Ovary (tissue), 7 donors: ENCODE measurements at regions not wholly inside any gene's neighbourhood (a gene's known extent, or its start where the extent isn't known, plus 50 kb on each side); places are given as distances from the start of the nearest gene placed in this dataset.

Experiments used
- DNase-seq, 5 donors: peaks; one replicate each; pipeline ENCODE4 v3.0.0-alpha.2; 2019 to 2020
- H3K27ac ChIP-seq, 2 donors: fragments of 200-600 bp; one replicate each; pipeline versions ENCODE4 v1.5.1 to v1.8.0; 2019 to 2022
- H3K27me3 ChIP-seq: fragments of 200-600 bp; one replicate; pipeline ENCODE4 v1.8.0; 2022
- H3K36me3 ChIP-seq: fragments of 200-600 bp; sonication (generic); one replicate; pipeline ENCODE4 v1.5.1; 2019
- H3K4me1 ChIP-seq: one replicate; pipeline ENCODE4 v1.8.1; 2013; ENCODE audit warnings: mild to moderate bottlenecking, moderate library complexity; ENCODE audit not compliant: insufficient read depth
- H3K4me3 ChIP-seq: fragments of 200-600 bp; sonication (generic); one replicate; pipeline ENCODE4 v1.5.1; 2017
- H3K9me3 ChIP-seq, 2 donors: fragments of 200-600 bp in 1 of 2; sonication (generic) in 1 of 2; one replicate each; pipeline versions ENCODE4 v1.5.1 to v1.8.1; 2013 to 2019; ENCODE audit warnings: mild to moderate bottlenecking in 1 of 2, moderate library complexity in 1 of 2
- EP300 ChIP-seq: sonication (generic); formaldehyde crosslinking; IDR thresholded peaks from one replicate; pipeline ENCODE4 v1.6.1; 2017; ENCODE audit warnings: antibody characterized with exemption
- POLR2A ChIP-seq: fragments of 450-650 bp; IDR thresholded peaks from one replicate; pipeline ENCODE4 v1.6.1; 2017; ENCODE audit warnings: antibody characterized with exemption, mild to moderate bottlenecking, moderate library complexity
- WGBS, 3 donors: extraction: QIAGEN DNeasy Blood & Tissue Kit in 1 of 3; methylation state at CpG; one replicate each; pipeline versions ENCODE4 v1.1.5 to v1.1.7; 2013 to 2017; 5-methylcytosine and 5-hydroxymethylcytosine counted together
- intact Hi-C, 4 donors: fragments of 100-400 bp; cut with DNase I; formaldehyde crosslinking; loops; one replicate each; pipeline versions ENCODE4 v1.11.0 to v1.15.1; 2022 to 2023
- TF ChIP-seq, protein P1 (sequence below), 3 donors: fragments of 450-650 bp in 2 of 3; fragments of 200-600 bp in 1 of 3; IDR thresholded peaks; one replicate each; pipeline versions ENCODE4 v1.5.1 to v1.8.0; 2016 to 2022; ENCODE audit warnings: antibody characterized with exemption in 3 of 3, mild to moderate bottlenecking in 1 of 3
- donor health status: DM: no; HTN: no; CAD: no; lungs with moderate emphysema.
- donor health status: DM: no; HTN: no; CAD: no.
- donor health status: Bipolar disorder and iron deficiency.
- donor health status: DM: no; HTN: no; CAD: no.
- donor health status: DM: yes; HTN: yes; CAD: no.

DNA sequence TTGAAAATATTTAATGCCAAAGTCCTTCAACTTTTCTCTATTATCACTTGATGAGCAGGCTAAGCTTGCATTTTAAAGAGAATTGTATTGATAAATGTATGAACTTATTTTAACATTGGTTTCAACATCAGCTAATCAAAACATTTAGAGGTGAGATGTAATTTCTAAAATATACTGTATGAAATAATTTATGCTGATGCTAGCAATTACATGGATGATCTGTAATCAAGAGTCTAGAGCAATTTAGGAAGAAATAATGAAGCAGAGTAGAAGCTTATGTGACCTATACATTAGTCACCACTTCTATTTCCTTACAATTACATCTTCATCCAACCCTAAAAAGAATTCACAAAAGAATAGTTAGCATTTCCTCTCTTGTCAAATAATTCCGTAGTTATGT, 226.8 kb downstream of the KLHL4 start:
- WGBS, 3 donors, result 56 to 77% (median 74%) methylated on average over 1 of the region's 1 CpG
- no peaks in the 10 kb centered on the region for H3K9me3 ChIP-seq

DNA sequence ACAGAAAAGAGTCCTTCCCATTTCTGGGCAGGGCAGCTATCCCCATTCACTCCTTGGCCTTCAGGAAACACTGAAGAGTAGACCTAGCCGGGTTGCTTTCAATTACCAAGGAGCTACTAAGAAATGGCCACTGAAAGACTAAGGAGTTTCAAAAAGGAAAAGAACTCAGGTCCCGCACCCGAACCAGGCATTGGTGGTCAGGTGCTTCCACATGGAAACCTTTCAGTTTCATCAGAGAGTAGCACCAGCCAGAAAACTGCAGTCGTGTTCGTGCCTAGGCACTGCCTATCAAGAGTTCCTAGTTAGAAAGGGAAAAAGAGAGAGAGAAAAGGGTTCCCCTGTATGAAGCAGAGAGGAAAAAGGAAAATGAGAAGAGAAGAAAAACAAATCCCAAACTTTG, 237.9 kb downstream of the KLHL4 start:
- H3K4me1 ChIP-seq, result no peaks in the 10 kb centered on the region
- H3K27me3 ChIP-seq, result no peaks in the 10 kb centered on the region
- 74 to 82% (median 78%) methylated on average over 5 of the region's 5 CpGs for WGBS, 3 donors
- no peak overlapping the region for H3K4me3 ChIP-seq
- no peaks in the 10 kb centered on the region for H3K9me3 ChIP-seq
- no peak for DNase-seq
- no peaks in the 10 kb centered on the region for H3K36me3 ChIP-seq
- no peak overlapping the region for H3K27ac ChIP-seq
- no peak for TF ChIP-seq POLR2A
- TF ChIP-seq, protein P1, sequence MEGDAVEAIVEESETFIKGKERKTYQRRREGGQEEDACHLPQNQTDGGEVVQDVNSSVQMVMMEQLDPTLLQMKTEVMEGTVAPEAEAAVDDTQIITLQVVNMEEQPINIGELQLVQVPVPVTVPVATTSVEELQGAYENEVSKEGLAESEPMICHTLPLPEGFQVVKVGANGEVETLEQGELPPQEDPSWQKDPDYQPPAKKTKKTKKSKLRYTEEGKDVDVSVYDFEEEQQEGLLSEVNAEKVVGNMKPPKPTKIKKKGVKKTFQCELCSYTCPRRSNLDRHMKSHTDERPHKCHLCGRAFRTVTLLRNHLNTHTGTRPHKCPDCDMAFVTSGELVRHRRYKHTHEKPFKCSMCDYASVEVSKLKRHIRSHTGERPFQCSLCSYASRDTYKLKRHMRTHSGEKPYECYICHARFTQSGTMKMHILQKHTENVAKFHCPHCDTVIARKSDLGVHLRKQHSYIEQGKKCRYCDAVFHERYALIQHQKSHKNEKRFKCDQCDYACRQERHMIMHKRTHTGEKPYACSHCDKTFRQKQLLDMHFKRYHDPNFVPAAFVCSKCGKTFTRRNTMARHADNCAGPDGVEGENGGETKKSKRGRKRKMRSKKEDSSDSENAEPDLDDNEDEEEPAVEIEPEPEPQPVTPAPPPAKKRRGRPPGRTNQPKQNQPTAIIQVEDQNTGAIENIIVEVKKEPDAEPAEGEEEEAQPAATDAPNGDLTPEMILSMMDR (IDR thresholded peaks at IDR 0.05), result no peak
- no peak for TF ChIP-seq EP300
- intact Hi-C loops, result no loop called here

More for the DNA sequence above, 226.8 kb downstream of the KLHL4 start:
- Histone ChIP-seq H3K4me1 (no peaks in the 10 kb centered on the region), H3K27me3 (no peaks in the 10 kb centered on the region), H3K36me3 (no peaks in the 10 kb centered on the region), H3K4me3 (no peak overlapping the region), H3K27ac (no peak overlapping the region)
- intact Hi-C loops, result no loop called here
- TF ChIP-seq POLR2A, result no peak
- TF ChIP-seq, protein P1 (IDR thresholded peaks at IDR 0.05), result no peak
- TF ChIP-seq EP300, result no peak
- DNase-seq, result no peak

DNA sequence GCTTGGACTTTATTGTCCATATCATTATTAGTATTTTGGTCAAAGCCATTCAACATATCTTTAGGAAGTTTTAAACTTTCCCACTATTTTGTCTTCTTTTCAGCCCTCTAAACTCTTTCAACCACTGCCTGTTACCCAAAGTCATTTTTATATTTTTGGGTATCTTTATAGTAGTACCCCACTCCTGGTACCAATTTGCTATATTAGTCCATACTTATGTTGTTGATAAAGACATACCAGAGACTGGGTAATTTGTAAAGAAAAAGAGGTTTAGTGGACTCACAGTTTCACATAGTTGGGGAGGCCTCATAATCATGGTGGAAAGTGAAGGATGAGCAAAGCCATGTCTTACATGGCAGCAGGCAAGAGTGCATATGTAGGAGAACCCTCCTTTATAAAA, 271.4 kb downstream of the KLHL4 start:
- Histone ChIP-seq H3K9me3 (no peaks in the 10 kb centered on the region), H3K4me1 (no peaks in the 10 kb centered on the region), H3K27ac (no peak overlapping the region), H3K36me3 (no peaks in the 10 kb centered on the region), H3K27me3 (no peaks in the 10 kb centered on the region), H3K4me3 (no peak overlapping the region)
- no peak for TF ChIP-seq EP300
- TF ChIP-seq, protein P1 (IDR thresholded peaks at IDR 0.05), result no peak
- no peak for TF ChIP-seq POLR2A
- intact Hi-C loops, result loop anchor here in 1 of 4 donors (10.0 kb wide), 1 partner anchor 796 kb away; no protein-coding TSS in a partner anchor
- no peak for DNase-seq

DNA sequence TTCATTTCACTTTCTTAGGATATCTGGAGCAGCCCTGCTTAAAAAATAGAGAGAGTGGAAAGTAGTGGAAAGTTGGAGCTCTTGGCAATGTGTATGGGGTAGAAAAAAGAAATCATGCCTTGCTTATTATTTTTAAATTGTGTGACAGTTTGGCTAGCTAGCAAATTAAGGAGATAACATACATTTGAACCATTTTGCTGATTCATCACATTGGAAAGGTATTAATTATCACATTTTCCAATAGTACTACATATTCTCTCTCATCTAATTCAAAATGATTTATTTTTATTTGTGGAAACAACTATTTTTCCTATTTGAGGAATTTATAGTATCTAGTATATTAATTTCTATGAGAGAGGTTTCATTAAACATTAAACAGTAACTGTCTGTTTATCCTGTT, 280.4 kb downstream of the KLHL4 start:
- no peaks in the 10 kb centered on the region for H3K27me3 ChIP-seq
- TF ChIP-seq, protein P1 (IDR thresholded peaks at IDR 0.05), result no peak
- TF ChIP-seq EP300 (no peak), POLR2A (no peak)
- H3K27ac ChIP-seq, result no peak overlapping the region
- intact Hi-C loops, result no loop called here
- H3K9me3 ChIP-seq, result no peaks in the 10 kb centered on the region
- no peaks in the 10 kb centered on the region for H3K4me1 ChIP-seq
- DNase-seq, result no peak
- no peak overlapping the region for H3K4me3 ChIP-seq
- H3K36me3 ChIP-seq, result no peaks in the 10 kb centered on the region
